Fibroblast of mammary gland (primary cell): ENCODE measurements at regions not wholly inside any gene's neighbourhood (a gene's known extent, or its start where the extent isn't known, plus 50 kb on each side); places are given as distances from the start of the nearest gene placed in this dataset.

Experiments
- DNase-seq: peaks from one replicate; pipeline ENCODE4 v3.0.0-alpha.2; 2010; ENCODE audit warnings: low read depth
- H3K4me3 ChIP-seq: 2 replicates; pipeline ENCODE4 v1.5.1; 2011; ENCODE audit warnings: low read depth, mild to moderate bottlenecking, low read length, moderate library complexity; ENCODE audit not compliant: control insufficient read depth
- CTCF ChIP-seq: conservative IDR thresholded peaks from 2 replicates; pipeline ENCODE4 v1.5.1; 2011; ENCODE audit warnings: low read depth, low read length, inconsistent platforms; ENCODE audit not compliant: control insufficient read depth, insufficient read depth

- TF ChIP-seq CTCF: no peak
- H3K4me3 ChIP-seq: no peak overlapping the region
- no peak for DNase-seq
Observed at GRCh38 chr2:126771094-126771493, 115.1 kb downstream of the GYPC start.

- no peak overlapping the region for H3K4me3 ChIP-seq
- TF ChIP-seq CTCF: no peak
- DNase-seq: no peak
Observed at GRCh38 chr2:126771501-126772195, 115.7 kb downstream of the GYPC start.

DNA sequence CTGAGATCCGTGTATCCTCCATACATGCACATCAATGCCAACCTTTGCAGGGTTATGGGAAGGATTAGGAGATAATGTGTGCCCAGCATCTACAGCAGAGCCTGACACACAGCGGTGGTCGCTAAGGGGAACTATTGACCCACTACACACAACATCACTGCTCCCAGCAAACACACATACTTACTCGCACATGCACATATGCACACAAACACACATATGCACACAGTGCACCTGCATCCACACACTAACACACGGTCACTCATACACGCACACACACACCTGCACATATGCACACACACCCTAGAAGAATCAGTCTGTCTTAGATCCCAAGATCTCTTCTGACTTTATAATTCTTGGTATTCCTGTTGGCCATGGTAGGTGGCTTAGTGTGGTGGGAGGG, 118.3 kb downstream of the GYPC start:
- TF ChIP-seq CTCF: no peak
- no peak for DNase-seq
- no peak overlapping the region for H3K4me3 ChIP-seq

DNA sequence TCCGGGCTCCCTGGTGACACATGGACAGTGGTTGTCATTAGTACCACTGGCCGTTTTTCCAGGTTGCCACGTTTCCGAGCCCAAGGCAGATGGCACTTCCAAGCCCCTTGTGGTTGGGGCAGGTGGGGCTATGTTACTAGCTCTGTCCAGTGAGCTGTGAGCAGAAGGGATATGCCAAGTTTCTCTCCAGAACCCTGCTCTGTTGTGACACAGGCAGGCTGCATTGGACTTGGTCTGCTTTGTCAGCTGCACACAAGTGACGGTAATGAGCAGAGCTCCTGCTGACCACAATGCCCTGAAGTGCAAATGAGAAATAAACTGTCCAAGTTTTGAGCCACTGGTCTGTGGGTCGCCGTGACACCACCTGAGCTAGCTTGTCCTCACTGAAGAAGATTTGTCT, 118.8 kb downstream of the GYPC start:
- no peak overlapping the region for H3K4me3 ChIP-seq
- no peak for DNase-seq
- no peak for TF ChIP-seq CTCF

- no peak for TF ChIP-seq CTCF
- H3K4me3 ChIP-seq: no peak overlapping the region
- no peak for DNase-seq
Observed at GRCh38 chr2:126775300-126775985, 119.5 kb downstream of the GYPC start.

- no peak overlapping the region for H3K4me3 ChIP-seq
- no peak for TF ChIP-seq CTCF
- no peak for DNase-seq
Observed at GRCh38 chr2:126776255-126776654, 120.3 kb downstream of the GYPC start.
